H9 (cell line): ENCODE measurements at regions not wholly inside any gene's neighbourhood (a gene's known extent, or its start where the extent isn't known, plus 50 kb on each side); places are given as distances from the start of the nearest gene placed in this dataset.

Source experiments
- DNase-seq: peaks from one replicate; pipeline ENCODE4 v3.0.0-alpha.2; 2017
- H2AFZ ChIP-seq: one replicate; pipeline ENCODE4 v1.6.1; 2013; ENCODE audit warnings: mild to moderate bottlenecking, low read length, control low read depth, moderate library complexity
- H2AK5ac ChIP-seq: 2 replicates; pipeline ENCODE4 v1.6.1; 2013; ENCODE audit warnings: low read length, control low read depth, mixed read lengths; ENCODE audit not compliant: insufficient read length
- H2BK120ac ChIP-seq: one replicate; pipeline ENCODE4 v1.6.1; 2013; ENCODE audit warnings: low read depth, mild to moderate bottlenecking, low read length, control low read depth, inconsistent platforms; ENCODE audit not compliant: poor library complexity, severe bottlenecking
- H2BK12ac ChIP-seq: 2 replicates; pipeline ENCODE4 v1.6.1; 2013; ENCODE audit warnings: low read length, control low read depth, mixed read lengths, low read depth; ENCODE audit not compliant: insufficient read length
- H2BK15ac ChIP-seq: 2 replicates; pipeline ENCODE4 v1.6.1; 2013; ENCODE audit warnings: low read depth, low read length, control low read depth
- H2BK20ac ChIP-seq: one replicate; pipeline ENCODE4 v1.6.1; 2013; ENCODE audit warnings: low read depth, mild to moderate bottlenecking, low read length, control low read depth, inconsistent platforms; ENCODE audit not compliant: poor library complexity, severe bottlenecking
- H2BK5ac ChIP-seq: 2 replicates; pipeline ENCODE4 v1.6.1; 2013; ENCODE audit warnings: low read length, control low read depth, mixed read lengths; ENCODE audit not compliant: insufficient read length
- H3K14ac ChIP-seq: 2 replicates; pipeline ENCODE4 v1.6.1; 2013; ENCODE audit warnings: low read length, control low read depth; ENCODE audit not compliant: insufficient read depth
- H3K18ac ChIP-seq: 2 replicates; pipeline ENCODE4 v1.6.1; 2013; ENCODE audit warnings: low read depth, mild to moderate bottlenecking, mixed read lengths, low read length, control low read depth; ENCODE audit not compliant: insufficient read length
- H3K23ac ChIP-seq: 2 replicates; pipeline ENCODE4 v1.6.1; 2013; ENCODE audit warnings: low read length, control low read depth, mixed read lengths, low read depth; ENCODE audit not compliant: insufficient read length
- H3K23me2 ChIP-seq: 2 replicates; pipeline ENCODE4 v1.6.1; 2013; ENCODE audit warnings: low read depth, mild to moderate bottlenecking, mixed read lengths, low read length, control low read depth; ENCODE audit not compliant: insufficient read length, poor library complexity, severe bottlenecking
- H3K27ac ChIP-seq: 2 replicates; pipeline ENCODE4 v1.5.1; 2013; ENCODE audit warnings: low read length, control low read depth, mixed read lengths, low read depth; ENCODE audit not compliant: insufficient read length
- H3K27me3 ChIP-seq: 2 replicates; pipeline ENCODE4 v1.6.1; 2013; ENCODE audit warnings: low read length, control low read depth, inconsistent platforms; ENCODE audit not compliant: insufficient read depth
- H3K4ac ChIP-seq: 2 replicates; pipeline ENCODE4 v1.6.1; 2013; ENCODE audit warnings: low read depth, mild to moderate bottlenecking, control low read depth, inconsistent platforms, low read length, moderate library complexity
- H3K4me1 ChIP-seq: 2 replicates; pipeline ENCODE4 v1.6.1; 2013; ENCODE audit warnings: low read length, control low read depth, inconsistent platforms; ENCODE audit not compliant: insufficient read depth
- H3K4me2 ChIP-seq: 2 replicates; pipeline ENCODE4 v1.6.1; 2013; ENCODE audit warnings: low read length, control low read depth, mixed read lengths; ENCODE audit not compliant: insufficient read length, insufficient read depth
- H3K56ac ChIP-seq: 2 replicates; pipeline ENCODE4 v1.6.1; 2013; ENCODE audit warnings: low read depth, mild to moderate bottlenecking, mixed read lengths, low read length, control low read depth; ENCODE audit not compliant: insufficient read length
- H3K79me1 ChIP-seq: 2 replicates; pipeline ENCODE4 v1.6.1; 2013; ENCODE audit warnings: low read depth, mild to moderate bottlenecking, moderate library complexity, low read length, control low read depth, inconsistent platforms; ENCODE audit not compliant: insufficient read depth, poor library complexity, severe bottlenecking
- H3K79me2 ChIP-seq: 2 replicates; pipeline ENCODE4 v1.6.1; 2013; ENCODE audit warnings: low read length, control low read depth, inconsistent platforms; ENCODE audit not compliant: insufficient read depth
- H3K9ac ChIP-seq: 2 replicates; pipeline ENCODE4 v1.6.1; 2013; ENCODE audit warnings: low read length, control low read depth, mixed read lengths; ENCODE audit not compliant: insufficient read length; ENCODE audit errors: extremely low read depth
- H3K9me3 ChIP-seq: one replicate; pipeline ENCODE4 v1.6.1; 2013; ENCODE audit warnings: low read depth, low read length, inconsistent platforms; ENCODE audit not compliant: control insufficient read depth
- H3T11ph ChIP-seq: one replicate; pipeline ENCODE4 v1.6.1; 2013; ENCODE audit warnings: mild to moderate bottlenecking, low read length, control low read depth, inconsistent platforms
- H4K20me1 ChIP-seq: one replicate; pipeline ENCODE4 v1.6.1; 2013; ENCODE audit not compliant: control insufficient read depth, insufficient read length, insufficient read depth
- H4K5ac ChIP-seq: 2 replicates; pipeline ENCODE4 v1.6.1; 2013; ENCODE audit warnings: low read depth, mild to moderate bottlenecking, mixed read lengths, low read length, control low read depth; ENCODE audit not compliant: insufficient read length
- H4K8ac ChIP-seq: replicated peaks from 2 replicates; pipeline ENCODE4 v1.6.1; 2013; ENCODE audit warnings: low read length, control low read depth, mixed read lengths, low read depth; ENCODE audit not compliant: insufficient read length
- H4K91ac ChIP-seq: 2 replicates; pipeline ENCODE4 v1.6.1; 2013; ENCODE audit warnings: low read depth, mild to moderate bottlenecking, moderate library complexity, mixed read lengths, low read length, control low read depth; ENCODE audit not compliant: insufficient read length
- H3K27ac Mint-ChIP-seq, 3 experiments: 2 replicates in 2 of 3; 3 replicates in 1 of 3; pipeline ENCODE4 v1.8.0; 2020 to 2021; ENCODE audit warnings: mixed read lengths in 3 of 3, mild to moderate bottlenecking in 1 of 3, moderate library complexity in 1 of 3
- H3K27me3 Mint-ChIP-seq: 2 replicates; pipeline ENCODE4 v1.8.0; 2021; ENCODE audit warnings: low read depth, mild to moderate bottlenecking, moderate library complexity, mixed read lengths
- H3K36me3 Mint-ChIP-seq, 3 experiments: 2 replicates in 2 of 3; 3 replicates in 1 of 3; pipeline ENCODE4 v1.8.0; 2020 to 2021; ENCODE audit warnings: low read depth in 3 of 3, mixed read lengths in 3 of 3; ENCODE audit not compliant: insufficient read depth in 1 of 3
- H3K4me1 Mint-ChIP-seq, 2 experiments: 2 replicates each; pipeline ENCODE4 v1.8.0; 2020; ENCODE audit warnings: mixed read lengths in 2 of 2
- H3K4me3 Mint-ChIP-seq, 2 experiments: 2 replicates in 1 of 2; 3 replicates in 1 of 2; pipeline ENCODE4 v1.8.0; 2020 to 2021; ENCODE audit warnings: mild to moderate bottlenecking in 2 of 2, mixed read lengths in 2 of 2, moderate library complexity in 1 of 2
- H3K9me3 Mint-ChIP-seq, 2 experiments: 2 replicates in 1 of 2; 3 replicates in 1 of 2; pipeline ENCODE4 v1.8.0; 2020; ENCODE audit warnings: mild to moderate bottlenecking in 2 of 2, mixed read lengths in 2 of 2, moderate library complexity in 1 of 2
- WGBS: extraction: QIAGEN DNeasy Blood & Tissue Kit; methylation state at CpG from one replicate; pipeline ENCODE4 v1.1.7; 2013; ENCODE audit warnings: missing lambda C conversion rate, low lambda C conversion rate, mixed read lengths; ENCODE audit not compliant: insufficient read length; ENCODE audit errors: extremely low coverage; 5-methylcytosine and 5-hydroxymethylcytosine counted together
- TF ChIP-seq, protein P1 (sequence below): fragments of 200-600 bp; sonication (generic); conservative IDR thresholded peaks from 3 replicates; pipeline ENCODE4 v1.8.0; 2021; ENCODE audit warnings: antibody characterized with exemption, mild to moderate bottlenecking

DNA sequence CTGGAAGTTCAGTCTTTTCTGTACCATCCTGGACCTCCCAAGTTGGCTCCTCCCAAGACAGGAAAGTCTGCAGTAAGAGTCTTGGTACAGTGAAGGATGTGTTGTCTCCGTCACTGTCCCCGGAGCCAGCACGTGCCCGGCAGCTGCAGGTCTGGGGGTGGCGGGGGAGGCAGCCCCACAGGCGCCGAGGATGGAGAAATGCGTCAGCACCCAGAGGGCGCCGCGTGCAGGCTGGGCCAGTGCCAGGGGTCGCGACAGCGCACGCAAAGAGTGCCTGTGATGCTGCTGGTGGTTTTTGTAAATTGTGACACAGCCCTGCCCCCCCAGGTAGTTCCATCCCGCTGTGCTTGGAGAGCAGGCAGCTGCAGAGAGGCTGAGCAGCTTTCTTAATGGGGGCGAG, 1200.5 kb downstream of the BRD1 start:
- H2AFZ ChIP-seq, result no peak overlapping the region
- H3K56ac ChIP-seq, result no peak overlapping the region
- no peak overlapping the region for H3K4ac ChIP-seq
- no peak overlapping the region; the same call in 1 of the 2 replicates for H3K14ac ChIP-seq
- H2BK120ac ChIP-seq, result no peak overlapping the region
- no peaks in the 10 kb centered on the region for H3K79me2 ChIP-seq
- H2AK5ac ChIP-seq, result no peak overlapping the region
- H4K8ac ChIP-seq, result no peak overlapping the region
- TF ChIP-seq, protein P1, sequence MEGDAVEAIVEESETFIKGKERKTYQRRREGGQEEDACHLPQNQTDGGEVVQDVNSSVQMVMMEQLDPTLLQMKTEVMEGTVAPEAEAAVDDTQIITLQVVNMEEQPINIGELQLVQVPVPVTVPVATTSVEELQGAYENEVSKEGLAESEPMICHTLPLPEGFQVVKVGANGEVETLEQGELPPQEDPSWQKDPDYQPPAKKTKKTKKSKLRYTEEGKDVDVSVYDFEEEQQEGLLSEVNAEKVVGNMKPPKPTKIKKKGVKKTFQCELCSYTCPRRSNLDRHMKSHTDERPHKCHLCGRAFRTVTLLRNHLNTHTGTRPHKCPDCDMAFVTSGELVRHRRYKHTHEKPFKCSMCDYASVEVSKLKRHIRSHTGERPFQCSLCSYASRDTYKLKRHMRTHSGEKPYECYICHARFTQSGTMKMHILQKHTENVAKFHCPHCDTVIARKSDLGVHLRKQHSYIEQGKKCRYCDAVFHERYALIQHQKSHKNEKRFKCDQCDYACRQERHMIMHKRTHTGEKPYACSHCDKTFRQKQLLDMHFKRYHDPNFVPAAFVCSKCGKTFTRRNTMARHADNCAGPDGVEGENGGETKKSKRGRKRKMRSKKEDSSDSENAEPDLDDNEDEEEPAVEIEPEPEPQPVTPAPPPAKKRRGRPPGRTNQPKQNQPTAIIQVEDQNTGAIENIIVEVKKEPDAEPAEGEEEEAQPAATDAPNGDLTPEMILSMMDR, result no peak
- no peaks in the 10 kb centered on the region; the same call in 1 of the 2 replicates for H3K4me1 ChIP-seq
- H3K9ac ChIP-seq, result no peak overlapping the region
- H4K5ac ChIP-seq, result no peak overlapping the region
- Mint-ChIP-seq H3K4me3 (no peak overlapping the region), H3K27ac (peak overlapping the region in 1 of 3 experiments; percentile 34; a peak in 1 of 7 replicates), H3K4me1 (peaks cover 24 to 38% of the 10 kb centered on the region in 2 experiments), H3K36me3 (no peaks in the 10 kb centered on the region), H3K27me3 (no peaks in the 10 kb centered on the region), H3K9me3 (no peaks in the 10 kb centered on the region)
- H3K18ac ChIP-seq, result no peak overlapping the region
- H3K23me2 ChIP-seq, result no peaks in the 10 kb centered on the region
- H4K91ac ChIP-seq, result no peak overlapping the region
- no peak overlapping the region for H3K27ac ChIP-seq
- no peaks in the 10 kb centered on the region for H3K27me3 ChIP-seq
- no peak for DNase-seq
- no peaks in the 10 kb centered on the region for H3K79me1 ChIP-seq
- no peak overlapping the region for H2BK5ac ChIP-seq
- no peak overlapping the region for H3K4me2 ChIP-seq
- no CpG with 5 or more reads among the region's 17 CpGs for WGBS
- no peak overlapping the region for H3T11ph ChIP-seq
- no peaks in the 10 kb centered on the region for H3K9me3 ChIP-seq
- no peak overlapping the region for H3K23ac ChIP-seq
- no peaks in the 10 kb centered on the region for H4K20me1 ChIP-seq
- H2BK15ac ChIP-seq, result no peak overlapping the region
- H2BK20ac ChIP-seq, result no peak overlapping the region
- H2BK12ac ChIP-seq, result no peak overlapping the region
